IgD-negative memory B cell (primary cell): ENCODE measurements at regions not wholly inside any gene's neighbourhood (a gene's known extent, or its start where the extent isn't known, plus 50 kb on each side); places are given as distances from the start of the nearest gene placed in this dataset.
A peak's percentile ranks its signal among the peaks of the same experiment; 100 is the strongest.
"Not testable (repeated sequence)": the region's sequence is repeated elsewhere in the genome, so short reads cannot be mapped to it uniquely, and the experiment has no call there.

Experiments used
- H3K27ac Mint-ChIP-seq, 3 donors: one replicate each; pipeline ENCODE4 v1.8.0; 2020 to 2022; ENCODE audit warnings: mild to moderate bottlenecking in 3 of 3, mixed read lengths in 3 of 3, moderate library complexity in 1 of 3
- H3K27me3 Mint-ChIP-seq: one replicate; pipeline ENCODE4 v1.8.0; 2021; ENCODE audit warnings: mixed read lengths
- H3K36me3 Mint-ChIP-seq: one replicate; pipeline ENCODE4 v1.8.0; 2020; ENCODE audit warnings: mild to moderate bottlenecking, mixed read lengths
- H3K4me1 Mint-ChIP-seq, 3 donors: one replicate each; pipeline ENCODE4 v1.8.0; 2020 to 2022; ENCODE audit warnings: mixed read lengths in 3 of 3, mild to moderate bottlenecking in 1 of 3
- H3K4me3 Mint-ChIP-seq, 4 donors: one replicate each; pipeline ENCODE4 v1.8.0; 2020 to 2022; ENCODE audit warnings: mild to moderate bottlenecking in 4 of 4, mixed read lengths in 4 of 4, moderate library complexity in 3 of 4
- H3K9me3 Mint-ChIP-seq, 3 donors: one replicate each; pipeline ENCODE4 v1.8.0; 2020 to 2021; ENCODE audit warnings: mixed read lengths in 3 of 3, mild to moderate bottlenecking in 1 of 3

GRCh38 chr12:115313929-115314328 is 630.0 kb upstream of the TBX3 start:
- Mint-ChIP-seq H3K27ac (no peak overlapping the region), H3K4me1 (no peaks in the 10 kb centered on the region), H3K4me3 (no peak overlapping the region), H3K9me3 (peaks cover 2 to 4% (median 3%) of the 10 kb centered on the region in 3 donors), H3K36me3 (no peaks in the 10 kb centered on the region), H3K27me3 (no peaks in the 10 kb centered on the region)

GRCh38 chr12:115312901-115313300 is 628.9 kb upstream of the TBX3 start:
- Mint-ChIP-seq H3K36me3 (no peaks in the 10 kb centered on the region), H3K27ac (no peak overlapping the region), H3K4me1 (no peaks in the 10 kb centered on the region), H3K9me3 (peaks cover 2 to 4% (median 3%) of the 10 kb centered on the region in 3 donors), H3K4me3 (no peak overlapping the region), H3K27me3 (no peaks in the 10 kb centered on the region)

GRCh38 chr12:115311875-115312274 is 627.9 kb upstream of the TBX3 start:
- no peak overlapping the region for H3K27ac Mint-ChIP-seq
- H3K27me3 Mint-ChIP-seq = no peaks in the 10 kb centered on the region
- H3K4me1 Mint-ChIP-seq = no peaks in the 10 kb centered on the region
- peaks cover 2 to 4% (median 3%) of the 10 kb centered on the region in 3 donors for H3K9me3 Mint-ChIP-seq
- H3K4me3 Mint-ChIP-seq = no peak overlapping the region
- H3K36me3 Mint-ChIP-seq = no peaks in the 10 kb centered on the region

GRCh38 chr12:115308918-115309317 is 624.9 kb upstream of the TBX3 start:
- Mint-ChIP-seq H3K27ac (no peak overlapping the region), H3K4me3 (no peak overlapping the region), H3K27me3 (no peaks in the 10 kb centered on the region), H3K4me1 (no peaks in the 10 kb centered on the region), H3K9me3 (peaks cover 0 to under 1% (median 0%) of the 10 kb centered on the region in 3 donors), H3K36me3 (no peaks in the 10 kb centered on the region)

GRCh38 chr12:115306380-115306779 is 622.4 kb upstream of the TBX3 start:
- Mint-ChIP-seq H3K27ac (no peak overlapping the region), H3K36me3 (no peaks in the 10 kb centered on the region), H3K4me3 (no peak overlapping the region), H3K27me3 (no peaks in the 10 kb centered on the region), H3K4me1 (no peaks in the 10 kb centered on the region), H3K9me3 (no peaks in the 10 kb centered on the region)

- Mint-ChIP-seq H3K4me1 (no peaks in the 10 kb centered on the region), H3K9me3 (no peaks in the 10 kb centered on the region), H3K27me3 (no peaks in the 10 kb centered on the region), H3K4me3 (no peak overlapping the region), H3K27ac (no peak overlapping the region), H3K36me3 (no peaks in the 10 kb centered on the region)
Measured at GRCh38 chr12:115305867-115306266, 621.9 kb upstream of the TBX3 start.

- Mint-ChIP-seq H3K4me1 (no peaks in the 10 kb centered on the region), H3K4me3 (no peak overlapping the region), H3K27me3 (no peaks in the 10 kb centered on the region), H3K9me3 (no peaks in the 10 kb centered on the region), H3K36me3 (no peaks in the 10 kb centered on the region), H3K27ac (no peak overlapping the region)
Measured at GRCh38 chr12:115305275-115305674, 621.3 kb upstream of the TBX3 start.

GRCh38 chr12:115303723-115304309 is 619.8 kb upstream of the TBX3 start:
- H3K27me3 Mint-ChIP-seq = no peaks in the 10 kb centered on the region
- H3K9me3 Mint-ChIP-seq = peaks cover 0 to 1% (median 0%) of the 10 kb centered on the region in 3 donors
- no peak overlapping the region for H3K27ac Mint-ChIP-seq
- no peaks in the 10 kb centered on the region for H3K4me1 Mint-ChIP-seq
- H3K36me3 Mint-ChIP-seq = no peaks in the 10 kb centered on the region
- no peak overlapping the region for H3K4me3 Mint-ChIP-seq

- peaks cover 2% of the 10 kb centered on the region for H3K36me3 Mint-ChIP-seq
- H3K27me3 Mint-ChIP-seq = no peaks in the 10 kb centered on the region
- peaks cover 0 to 8% (median 5%) of the 10 kb centered on the region in 3 donors for H3K9me3 Mint-ChIP-seq
- H3K27ac Mint-ChIP-seq = no peak overlapping the region
- H3K4me1 Mint-ChIP-seq = no peaks in the 10 kb centered on the region
- H3K4me3 Mint-ChIP-seq = no peak overlapping the region
Measured at GRCh38 chr12:115297445-115297844, 613.5 kb upstream of the TBX3 start.

GRCh38 chr12:115296613-115297198 is 612.7 kb upstream of the TBX3 start:
- H3K4me3 Mint-ChIP-seq = no peak overlapping the region
- H3K4me1 Mint-ChIP-seq = no peaks in the 10 kb centered on the region
- peaks cover 2% of the 10 kb centered on the region for H3K36me3 Mint-ChIP-seq
- peaks cover 0 to 8% (median 5%) of the 10 kb centered on the region in 3 donors for H3K9me3 Mint-ChIP-seq
- no peaks in the 10 kb centered on the region for H3K27me3 Mint-ChIP-seq
- H3K27ac Mint-ChIP-seq = peak overlapping the region in 1 of 3 donors; percentile 22

GRCh38 chr12:115295886-115296285 is 611.9 kb upstream of the TBX3 start:
- peaks cover 2% of the 10 kb centered on the region for H3K36me3 Mint-ChIP-seq
- H3K27ac Mint-ChIP-seq = no peak overlapping the region
- no peaks in the 10 kb centered on the region for H3K4me1 Mint-ChIP-seq
- H3K4me3 Mint-ChIP-seq = no peak overlapping the region
- peaks cover 0 to 8% (median 5%) of the 10 kb centered on the region in 3 donors for H3K9me3 Mint-ChIP-seq
- H3K27me3 Mint-ChIP-seq = no peaks in the 10 kb centered on the region

- Mint-ChIP-seq H3K9me3 (peaks cover 0 to 8% (median 5%) of the 10 kb centered on the region in 3 donors), H3K4me1 (no peaks in the 10 kb centered on the region), H3K4me3 (no peak overlapping the region), H3K27me3 (no peaks in the 10 kb centered on the region), H3K36me3 (peaks cover 2% of the 10 kb centered on the region), H3K27ac (no peak overlapping the region)
Measured at GRCh38 chr12:115294453-115295133, 610.6 kb upstream of the TBX3 start.

- H3K4me3 Mint-ChIP-seq, H3K27ac Mint-ChIP-seq, H3K27me3 Mint-ChIP-seq, H3K4me1 Mint-ChIP-seq, H3K36me3 Mint-ChIP-seq, H3K9me3 Mint-ChIP-seq: not testable (repeated sequence)
Measured at GRCh38 chr12:115285429-115285828, 601.5 kb upstream of the TBX3 start.

- Mint-ChIP-seq H3K4me1 (peaks cover 0 to 1% (median 0%) of the 10 kb centered on the region in 3 donors), H3K36me3 (no peaks in the 10 kb centered on the region), H3K4me3 (no peak overlapping the region), H3K27me3 (peaks cover 2% of the 10 kb centered on the region), H3K9me3 (peaks cover 0 to 3% (median 0%) of the 10 kb centered on the region in 3 donors), H3K27ac (no peak overlapping the region)
Measured at GRCh38 chr12:115273456-115273855, 589.5 kb upstream of the TBX3 start.

- H3K4me1 Mint-ChIP-seq = no peaks in the 10 kb centered on the region
- H3K4me3 Mint-ChIP-seq = no peak overlapping the region
- peaks cover 0 to 2% (median 1%) of the 10 kb centered on the region in 3 donors for H3K9me3 Mint-ChIP-seq
- no peak overlapping the region for H3K27ac Mint-ChIP-seq
- H3K27me3 Mint-ChIP-seq = no peaks in the 10 kb centered on the region
- H3K36me3 Mint-ChIP-seq = no peaks in the 10 kb centered on the region
Measured at GRCh38 chr12:115268451-115268850, 584.5 kb upstream of the TBX3 start.

- Mint-ChIP-seq H3K4me3 (no peak overlapping the region), H3K36me3 (no peaks in the 10 kb centered on the region), H3K9me3 (peaks cover 0 to 2% (median 1%) of the 10 kb centered on the region in 3 donors), H3K27ac (no peak overlapping the region), H3K27me3 (no peaks in the 10 kb centered on the region), H3K4me1 (no peaks in the 10 kb centered on the region)
Measured at GRCh38 chr12:115267891-115268290, 583.9 kb upstream of the TBX3 start.
